Pancreas (tissue), 10 donors: ENCODE measurements at regions not wholly inside any gene's neighbourhood (a gene's known extent, or its start where the extent isn't known, plus 50 kb on each side); places are given as distances from the start of the nearest gene placed in this dataset.

ENCODE experiments used
- ATAC-seq, 4 donors: fragments of 200-7000 bp; cut with Tn5 transposase; one replicate each; pipeline versions ENCODE4 v1.8.0 to v1.9.1; 2020; ENCODE audit warnings: mild to moderate bottlenecking in 4 of 4, moderate library complexity in 4 of 4
- DNase-seq, 6 donors: peaks; one replicate each; pipeline ENCODE4 v3.0.0-alpha.2; 2020
- FAIRE-seq: peaks from 2 replicates; lab custom pipeline; 2012; peaks lifted over from hg19 to GRCh38; lab: Jason Lieb, UNC
- H3K27ac ChIP-seq, 4 donors: fragments of 200-600 bp; sonication (generic); 1 replicate in 3 of 4; 2 replicates in 1 of 4; pipeline versions ENCODE4 v1.5.0 to v1.8.0; 2020
- H3K27me3 ChIP-seq, 4 donors: fragments of 200-600 bp; one replicate each; pipeline ENCODE4 v1.8.0; 2021
- H3K36me3 ChIP-seq, 3 donors: fragments of 200-600 bp; sonication (generic) in 1 of 3; one replicate each; pipeline versions ENCODE4 v1.5.0 to v1.8.0; 2020 to 2021
- H3K4me1 ChIP-seq, 3 donors: fragments of 200-600 bp; one replicate each; pipeline ENCODE4 v1.8.0; 2021
- H3K4me3 ChIP-seq, 4 donors: fragments of 200-600 bp; sonication (generic) in 2 of 4; one replicate each; pipeline versions ENCODE4 v1.5.0 to v1.8.0; 2020 to 2021
- H3K9me3 ChIP-seq, 4 donors: fragments of 200-600 bp; one replicate each; pipeline ENCODE4 v1.8.0; 2021
- CTCF ChIP-seq, 4 donors: fragments of 200-600 bp; sonication (generic) in 3 of 4; IDR thresholded peaks; one replicate each; pipeline versions ENCODE4 v1.5.0 to v1.8.0; 2021; ENCODE audit warnings: antibody characterized with exemption in 4 of 4
- WGBS, 2 donors: extraction: QIAGEN DNeasy Blood & Tissue Kit; methylation state at CpG; one replicate each; pipeline ENCODE4 v1.1.7; 2013; 5-methylcytosine and 5-hydroxymethylcytosine counted together
- intact Hi-C, 3 donors: fragments of 100-400 bp; cut with DNase I; formaldehyde crosslinking; loops; one replicate each; pipeline versions ENCODE4 v1.11.1 to v1.14.2; 2022
- donor health status: healthy with polysubstance abuse.
- donor health status: DM: no; HTN: no; CAD: no; lungs with moderate emphysema.
- donor health status: DM: no; HTN: no; CAD: no.
- donor health status: control.
- donor health status: control.
- donor health status: Bipolar disorder and iron deficiency.
- donor health status: DM: yes; HTN: yes; CAD: no.
- donor health status: DM: no; HTN: no; CAD: no.
- donor health status: DM: no; HTN: no; CAD: no.
- donor health status: DM: yes; HTN: yes; CAD: no.

GRCh38 chr6:1146500-1146899 is 165.4 kb upstream of the FOXQ1 start:
- Histone ChIP-seq H3K27ac (no peak overlapping the region), H3K36me3 (no peaks in the 10 kb centered on the region), H3K9me3 (no peaks in the 10 kb centered on the region), H3K27me3 (no peaks in the 10 kb centered on the region), H3K4me3 (no peak overlapping the region), H3K4me1 (no peaks in the 10 kb centered on the region)
- intact Hi-C loops = no loop called here
- FAIRE-seq (no peak), DNase-seq (no peak), ATAC-seq (no peak)
- no peak for TF ChIP-seq CTCF (IDR thresholded peaks at IDR 0.05)

GRCh38 chr6:1145768-1146218 is 166.1 kb upstream of the FOXQ1 start:
- no peak for FAIRE-seq
- Histone ChIP-seq H3K4me3 (no peak overlapping the region), H3K27me3 (no peaks in the 10 kb centered on the region), H3K9me3 (no peaks in the 10 kb centered on the region), H3K4me1 (no peaks in the 10 kb centered on the region), H3K36me3 (no peaks in the 10 kb centered on the region), H3K27ac (no peak overlapping the region)
- DNase-seq = no peak
- intact Hi-C loops = no loop called here
- no peak for TF ChIP-seq CTCF (IDR thresholded peaks at IDR 0.05)
- WGBS, 2 donors = 50 to 58% methylated on average over 8 of the region's 8 CpGs
- ATAC-seq = no peak

GRCh38 chr6:1144842-1145767 is 166.8 kb upstream of the FOXQ1 start:
- intact Hi-C loops = no loop called here
- Histone ChIP-seq H3K36me3 (no peaks in the 10 kb centered on the region), H3K9me3 (no peaks in the 10 kb centered on the region), H3K27ac (no peak overlapping the region), H3K4me3 (no peak overlapping the region), H3K4me1 (no peaks in the 10 kb centered on the region), H3K27me3 (no peaks in the 10 kb centered on the region)
- FAIRE-seq (no peak), DNase-seq (no peak), ATAC-seq (no peak)
- no peak for TF ChIP-seq CTCF (IDR thresholded peaks at IDR 0.05)
- WGBS, 2 donors = 71 to 80% methylated on average over 10 of the region's 10 CpGs

- DNase-seq (no peak), ATAC-seq (no peak), FAIRE-seq (no peak)
- no peak overlapping the region for H3K27ac ChIP-seq
- H3K9me3 ChIP-seq = no peaks in the 10 kb centered on the region
- no peaks in the 10 kb centered on the region for H3K27me3 ChIP-seq
- WGBS, 2 donors = 86 to 91% methylated on average over 7 of the region's 7 CpGs
- no peaks in the 10 kb centered on the region for H3K4me1 ChIP-seq
- H3K36me3 ChIP-seq = no peaks in the 10 kb centered on the region
- H3K4me3 ChIP-seq = no peak overlapping the region
- intact Hi-C loops = no loop called here
- TF ChIP-seq CTCF (IDR thresholded peaks at IDR 0.05) = no peak
Observed at GRCh38 chr6:1143655-1144054, 168.2 kb upstream of the FOXQ1 start.
